Fibroblast of skin of back (primary cell): ENCODE measurements at regions not wholly inside any gene's neighbourhood (a gene's known extent, or its start where the extent isn't known, plus 50 kb on each side); places are given as distances from the start of the nearest gene placed in this dataset.

Experiments
- DNase-seq: peaks from one replicate; pipeline ENCODE4 v3.0.0-alpha.2; 2013

- DNase-seq, result no peak
Measured at GRCh38 chr6:22072949-22073348, 223.9 kb downstream of the PRL start.

GRCh38 chr6:22073516-22074198 is 223.2 kb downstream of the PRL start:
- DNase-seq, result no peak

GRCh38 chr6:22078288-22078687 is 218.5 kb downstream of the PRL start:
- no peak for DNase-seq

GRCh38 chr6:22078802-22079545 is 217.9 kb downstream of the PRL start:
- DNase-seq, result no peak

GRCh38 chr6:22079783-22080182 is 217.1 kb downstream of the PRL start:
- DNase-seq, result peak; percentile 84

GRCh38 chr6:22081709-22082108 is 215.1 kb downstream of the PRL start:
- no peak for DNase-seq

- DNase-seq, result no peak
Measured at GRCh38 chr6:22082218-22082617, 214.6 kb downstream of the PRL start.

GRCh38 chr6:22083119-22083518 is 213.7 kb downstream of the PRL start:
- DNase-seq, result no peak

GRCh38 chr6:22087960-22088706 is 208.7 kb downstream of the PRL start:
- DNase-seq, result no peak

- no peak for DNase-seq
Measured at GRCh38 chr6:22091424-22091948, 205.3 kb downstream of the PRL start.

- DNase-seq, result no peak
Measured at GRCh38 chr6:22095836-22096235, 201.0 kb downstream of the PRL start.

- no peak for DNase-seq
Measured at GRCh38 chr6:22098601-22099031, 198.2 kb downstream of the PRL start.

- no peak for DNase-seq
Measured at GRCh38 chr6:22099231-22099630, 197.6 kb downstream of the PRL start.

GRCh38 chr6:22099923-22100322 is 196.9 kb downstream of the PRL start:
- no peak for DNase-seq

GRCh38 chr6:22101163-22101562 is 195.7 kb downstream of the PRL start:
- no peak for DNase-seq

GRCh38 chr6:22102671-22103070 is 194.2 kb downstream of the PRL start:
- DNase-seq, result no peak

GRCh38 chr6:22106451-22106850 is 190.4 kb downstream of the PRL start:
- DNase-seq, result no peak

GRCh38 chr6:22106961-22107360 is 189.9 kb downstream of the PRL start:
- no peak for DNase-seq

- DNase-seq, result peak; percentile 8
Measured at GRCh38 chr6:22108199-22108598, 188.6 kb downstream of the PRL start.

GRCh38 chr6:22110061-22110460 is 186.8 kb downstream of the PRL start:
- peak; percentile 21 for DNase-seq

- DNase-seq, result peak; percentile 3
Measured at GRCh38 chr6:22112461-22112860, 184.4 kb downstream of the PRL start.

GRCh38 chr6:22113026-22113766 is 183.6 kb downstream of the PRL start:
- DNase-seq, result peak; percentile 96

- DNase-seq, result no peak
Measured at GRCh38 chr6:22115559-22115958, 181.3 kb downstream of the PRL start.
